MM.1S (cell line): ENCODE measurements at regions not wholly inside any gene's neighbourhood (a gene's known extent, or its start where the extent isn't known, plus 50 kb on each side); places are given as distances from the start of the nearest gene placed in this dataset.
A peak's percentile ranks its signal among the peaks of the same experiment; 100 is the strongest.

Experiments used
- DNase-seq: peaks from one replicate; pipeline ENCODE4 v3.0.0-alpha.2; 2015
- H2AFZ ChIP-seq: fragments of 300-600 bp; sonication (generic); 2 replicates; pipeline ENCODE4 v1.6.0; 2016; ENCODE audit warnings: antibody characterized with exemption, low read length
- H3F3A ChIP-seq: fragments of 300-600 bp; sonication (generic); 2 replicates; pipeline ENCODE4 v1.6.1; 2016; ENCODE audit warnings: mild to moderate bottlenecking, antibody characterized with exemption, low read length, moderate library complexity, mixed read lengths; ENCODE audit not compliant: insufficient read depth
- H3K27ac ChIP-seq: fragments of 300-600 bp; sonication (generic); 2 replicates; pipeline ENCODE4 v1.5.1; 2016; ENCODE audit warnings: mild to moderate bottlenecking, low read length
- H3K27me3 ChIP-seq: fragments of 300-600 bp; sonication (generic); replicated peaks from 2 replicates; pipeline ENCODE4 v1.6.0; 2016; ENCODE audit warnings: low read length; ENCODE audit not compliant: insufficient read depth
- H3K36me3 ChIP-seq: fragments of 300-600 bp; sonication (generic); replicated peaks from 2 replicates; pipeline ENCODE4 v1.6.1; 2016; ENCODE audit warnings: mild to moderate bottlenecking, low read length, mixed read lengths; ENCODE audit not compliant: insufficient read depth
- H3K4me1 ChIP-seq: fragments of 300-600 bp; sonication (generic); 2 replicates; pipeline ENCODE4 v1.6.1; 2016; ENCODE audit warnings: low read length, mixed read lengths
- H3K4me2 ChIP-seq: fragments of 300-600 bp; sonication (generic); 2 replicates; pipeline ENCODE4 v1.6.0; 2016; ENCODE audit warnings: low read depth, low read length
- H3K4me3 ChIP-seq: fragments of 300-600 bp; sonication (generic); 2 replicates; pipeline ENCODE4 v1.5.1; 2016; ENCODE audit warnings: low read length, mixed read lengths
- H3K79me2 ChIP-seq: fragments of 300-600 bp; sonication (generic); 2 replicates; pipeline ENCODE4 v1.6.1; 2016; ENCODE audit warnings: mixed run types, low read length, mixed read lengths
- H3K9ac ChIP-seq: fragments of 300-600 bp; sonication (generic); 2 replicates; pipeline ENCODE4 v1.6.1; 2016; ENCODE audit warnings: low read length, mixed read lengths
- H3K9me2 ChIP-seq: fragments of 300-600 bp; sonication (generic); replicated peaks from 2 replicates; pipeline ENCODE4 v1.6.1; 2016; ENCODE audit warnings: mild to moderate bottlenecking, low read length, mixed read lengths; ENCODE audit not compliant: insufficient read depth
- H3K9me3 ChIP-seq: fragments of 300-600 bp; sonication (generic); replicated peaks from 2 replicates; pipeline ENCODE4 v1.6.1; 2016; ENCODE audit warnings: mild to moderate bottlenecking, low read length, mixed read lengths; ENCODE audit not compliant: insufficient read depth
- H4K20me1 ChIP-seq: fragments of 300-600 bp; sonication (generic); 2 replicates; pipeline ENCODE4 v1.6.1; 2016; ENCODE audit warnings: mild to moderate bottlenecking, low read length, moderate library complexity, mixed read lengths; ENCODE audit not compliant: insufficient read depth
- CTCF ChIP-seq: fragments of 300-600 bp; sonication (generic); IDR thresholded peaks from 2 replicates; pipeline ENCODE4 v1.5.1; 2016; ENCODE audit warnings: antibody characterized with exemption, low read length, mixed read lengths
- EZH2 ChIP-seq: fragments of 300-600 bp; sonication (generic); optimal IDR thresholded peaks from 2 replicates; pipeline ENCODE3; 2017; ENCODE audit warnings: low read depth, mild to moderate bottlenecking, antibody characterized with exemption, low read length, mixed read lengths
- EZH2phosphoT487 ChIP-seq: fragments of 300-600 bp; sonication (generic); IDR thresholded peaks from 2 replicates; pipeline ENCODE4 v1.6.1; 2018; ENCODE audit warnings: antibody characterized with exemption, low read length

- no peak for TF ChIP-seq EZH2phosphoT487
- TF ChIP-seq EZH2: no peak
- TF ChIP-seq CTCF: no peak
- Histone ChIP-seq H3K9me3 (no peaks in the 10 kb centered on the region), H3K27ac (peak overlapping the region; percentile 7; the same call in 1 of the 2 replicates), H3K4me1 (no peaks in the 10 kb centered on the region), H3K4me2 (peak overlapping the region; percentile 27; the same call in 1 of the 2 replicates), H3K27me3 (no peaks in the 10 kb centered on the region), H3K36me3 (no peaks in the 10 kb centered on the region), H3K79me2 (no peaks in the 10 kb centered on the region), H2AFZ (no peak overlapping the region), H3K9ac (no peak overlapping the region), H3K9me2 (no peaks in the 10 kb centered on the region), H3K4me3 (0 out of 2 replicates have a peak overlapping the region, but pooled peaks have one; percentile 8), H3F3A (no peaks in the 10 kb centered on the region), H4K20me1 (no peaks in the 10 kb centered on the region)
- DNase-seq: peak; percentile 16
Measured at GRCh38 chr10:130627346-130628045, 491.3 kb downstream of the GLRX3 start.

GRCh38 chr10:130630135-130630534 lies 493.9 kb downstream of the GLRX3 start:
- H3K9me2 ChIP-seq: no peaks in the 10 kb centered on the region
- H4K20me1 ChIP-seq: no peaks in the 10 kb centered on the region
- no peaks in the 10 kb centered on the region for H3F3A ChIP-seq
- no peaks in the 10 kb centered on the region for H3K36me3 ChIP-seq
- DNase-seq: no peak
- H3K4me2 ChIP-seq: no peak overlapping the region
- H2AFZ ChIP-seq: 0 out of 2 replicates have a peak overlapping the region, but pooled peaks have one; percentile 14
- H3K79me2 ChIP-seq: no peaks in the 10 kb centered on the region
- H3K27ac ChIP-seq: no peak overlapping the region
- H3K27me3 ChIP-seq: no peaks in the 10 kb centered on the region
- TF ChIP-seq EZH2phosphoT487: no peak
- no peak for TF ChIP-seq EZH2
- no peak for TF ChIP-seq CTCF
- no peak overlapping the region for H3K4me3 ChIP-seq
- no peaks in the 10 kb centered on the region for H3K9me3 ChIP-seq
- no peak overlapping the region for H3K9ac ChIP-seq
- no peaks in the 10 kb centered on the region for H3K4me1 ChIP-seq

- no peak for DNase-seq
Measured at GRCh38 chr10:130631142-130632096, 495.2 kb downstream of the GLRX3 start.

More at GRCh38 chr10:130631142-130632096, 495.2 kb downstream of the GLRX3 start:
- TF ChIP-seq EZH2 (no peak), CTCF (no peak), EZH2phosphoT487 (no peak)
- no peak overlapping the region for H3K9ac ChIP-seq
- no peaks in the 10 kb centered on the region for H3K79me2 ChIP-seq
- H2AFZ ChIP-seq: no peak overlapping the region
- H4K20me1 ChIP-seq: no peaks in the 10 kb centered on the region
- H3K4me2 ChIP-seq: no peak overlapping the region
- no peaks in the 10 kb centered on the region for H3K9me3 ChIP-seq
- no peaks in the 10 kb centered on the region for H3F3A ChIP-seq
- no peaks in the 10 kb centered on the region for H3K4me1 ChIP-seq
- no peak overlapping the region for H3K4me3 ChIP-seq
- H3K9me2 ChIP-seq: no peaks in the 10 kb centered on the region
- no peaks in the 10 kb centered on the region for H3K27me3 ChIP-seq
- H3K27ac ChIP-seq: no peak overlapping the region
- no peaks in the 10 kb centered on the region for H3K36me3 ChIP-seq
